Mesothelial cell of epicardium (in vitro differentiated cells): ENCODE measurements at regions not wholly inside any gene's neighbourhood (a gene's known extent, or its start where the extent isn't known, plus 50 kb on each side); places are given as distances from the start of the nearest gene placed in this dataset.
"Not testable (repeated sequence)": the region's sequence is repeated elsewhere in the genome, so short reads cannot be mapped to it uniquely, and the experiment has no call there.

Source experiments
- DNase-seq, 2 experiments: peaks; one replicate each; pipeline ENCODE4 v3.0.0; 2021; ENCODE audit warnings: low spot score in 2 of 2; ENCODE audit not compliant: unreplicated experiment in 2 of 2
- H3K27ac Mint-ChIP-seq: 2 replicates; pipeline ENCODE4 v1.8.0; 2021; ENCODE audit warnings: mixed read lengths
- H3K27me3 Mint-ChIP-seq: 2 replicates; pipeline ENCODE4 v1.8.0; 2021; ENCODE audit warnings: low read depth, mixed read lengths
- H3K36me3 Mint-ChIP-seq: 2 replicates; pipeline ENCODE4 v1.8.0; 2021; ENCODE audit warnings: mixed read lengths
- H3K4me1 Mint-ChIP-seq: 2 replicates; pipeline ENCODE4 v1.8.0; 2021; ENCODE audit warnings: mixed read lengths
- H3K4me3 Mint-ChIP-seq: 2 replicates; pipeline ENCODE4 v1.8.0; 2021; ENCODE audit warnings: mild to moderate bottlenecking, moderate library complexity, mixed read lengths
- H3K9me3 Mint-ChIP-seq: 2 replicates; pipeline ENCODE4 v1.8.0; 2021; ENCODE audit warnings: mixed read lengths
- TF ChIP-seq, protein P1 (sequence below): fragments of 200-600 bp; sonication (generic); IDR thresholded peaks from one replicate; pipeline ENCODE4 v1.5.0; 2021; ENCODE audit warnings: antibody characterized with exemption; ENCODE audit not compliant: unreplicated experiment

GRCh38 chr13:57865600-57866294, 234.2 kb downstream of the PCDH17 start:
- Mint-ChIP-seq H3K4me1 (peaks cover 1% of the 10 kb centered on the region), H3K36me3 (peaks cover 2% of the 10 kb centered on the region), H3K9me3 (peaks cover 44% of the 10 kb centered on the region), H3K4me3 (no peak overlapping the region), H3K27ac (no peak overlapping the region), H3K27me3 (no peaks in the 10 kb centered on the region)
- DNase-seq: no peak
- TF ChIP-seq, protein P1, sequence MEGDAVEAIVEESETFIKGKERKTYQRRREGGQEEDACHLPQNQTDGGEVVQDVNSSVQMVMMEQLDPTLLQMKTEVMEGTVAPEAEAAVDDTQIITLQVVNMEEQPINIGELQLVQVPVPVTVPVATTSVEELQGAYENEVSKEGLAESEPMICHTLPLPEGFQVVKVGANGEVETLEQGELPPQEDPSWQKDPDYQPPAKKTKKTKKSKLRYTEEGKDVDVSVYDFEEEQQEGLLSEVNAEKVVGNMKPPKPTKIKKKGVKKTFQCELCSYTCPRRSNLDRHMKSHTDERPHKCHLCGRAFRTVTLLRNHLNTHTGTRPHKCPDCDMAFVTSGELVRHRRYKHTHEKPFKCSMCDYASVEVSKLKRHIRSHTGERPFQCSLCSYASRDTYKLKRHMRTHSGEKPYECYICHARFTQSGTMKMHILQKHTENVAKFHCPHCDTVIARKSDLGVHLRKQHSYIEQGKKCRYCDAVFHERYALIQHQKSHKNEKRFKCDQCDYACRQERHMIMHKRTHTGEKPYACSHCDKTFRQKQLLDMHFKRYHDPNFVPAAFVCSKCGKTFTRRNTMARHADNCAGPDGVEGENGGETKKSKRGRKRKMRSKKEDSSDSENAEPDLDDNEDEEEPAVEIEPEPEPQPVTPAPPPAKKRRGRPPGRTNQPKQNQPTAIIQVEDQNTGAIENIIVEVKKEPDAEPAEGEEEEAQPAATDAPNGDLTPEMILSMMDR: no peak

- no peak for DNase-seq
- Mint-ChIP-seq H3K27me3 (no peaks in the 10 kb centered on the region), H3K4me1 (peaks cover 4% of the 10 kb centered on the region), H3K4me3 (no peak overlapping the region), H3K27ac (no peak overlapping the region), H3K9me3 (peaks cover 12% of the 10 kb centered on the region), H3K36me3 (no peaks in the 10 kb centered on the region)
- TF ChIP-seq, protein P1: no peak
Measured at GRCh38 chr13:57874530-57874929, 243.0 kb downstream of the PCDH17 start.

- DNase-seq: no peak
- TF ChIP-seq, protein P1: no peak
- Mint-ChIP-seq H3K36me3 (no peaks in the 10 kb centered on the region), H3K27ac (no peak overlapping the region), H3K27me3 (no peaks in the 10 kb centered on the region), H3K4me3 (no peak overlapping the region), H3K9me3 (no peaks in the 10 kb centered on the region), H3K4me1 (peaks cover 4% of the 10 kb centered on the region)
Measured at GRCh38 chr13:57877601-57878000, 246.1 kb downstream of the PCDH17 start.

DNA sequence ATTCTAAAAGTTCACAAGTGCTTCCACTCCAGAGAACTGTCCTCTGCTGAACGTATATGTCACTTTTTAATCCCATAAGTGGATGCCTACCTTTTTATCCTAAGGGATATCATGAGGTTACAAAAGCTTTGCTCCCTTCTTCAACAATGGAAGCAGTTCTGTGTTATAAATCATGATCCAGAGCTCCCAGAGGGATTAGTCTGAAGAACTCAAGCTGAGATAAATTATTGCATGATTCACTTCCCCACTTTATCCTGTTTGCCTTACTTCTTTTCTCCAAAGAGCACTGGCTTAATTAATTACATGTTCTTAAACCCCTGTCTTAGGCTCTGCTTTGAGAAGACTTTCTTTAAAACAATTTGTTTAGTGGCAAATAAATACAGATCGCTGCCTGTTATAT, 246.7 kb downstream of the PCDH17 start:
- TF ChIP-seq, protein P1: no peak
- no peak overlapping the region for H3K27ac Mint-ChIP-seq
- no peaks in the 10 kb centered on the region for H3K36me3 Mint-ChIP-seq
- DNase-seq: no peak
- H3K4me1 Mint-ChIP-seq: peaks cover 4% of the 10 kb centered on the region
- H3K9me3 Mint-ChIP-seq: no peaks in the 10 kb centered on the region
- no peaks in the 10 kb centered on the region for H3K27me3 Mint-ChIP-seq
- no peak overlapping the region for H3K4me3 Mint-ChIP-seq

DNA sequence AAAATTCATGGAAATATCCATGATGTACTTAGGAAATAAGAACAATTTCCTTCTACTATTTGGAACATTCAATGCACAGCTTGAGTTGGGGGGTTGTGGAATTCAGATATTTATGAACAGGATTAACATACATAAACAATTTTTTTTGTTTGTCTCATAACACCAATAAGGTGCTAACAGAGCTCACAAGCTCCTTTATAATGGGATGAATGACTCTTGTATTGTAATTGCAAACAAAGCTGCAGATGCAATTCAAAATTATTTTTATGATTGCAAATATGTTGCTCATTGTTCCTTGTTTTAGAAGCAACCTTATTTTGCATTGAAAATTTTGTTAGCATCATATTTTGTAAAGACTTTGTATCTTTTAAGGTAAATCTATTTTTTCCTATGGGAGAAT, 265.7 kb downstream of the PCDH17 start:
- no peaks in the 10 kb centered on the region for H3K27me3 Mint-ChIP-seq
- no peaks in the 10 kb centered on the region for H3K9me3 Mint-ChIP-seq
- H3K4me3 Mint-ChIP-seq: no peak overlapping the region
- DNase-seq: no peak
- TF ChIP-seq, protein P1: no peak
- H3K4me1 Mint-ChIP-seq: peaks cover 6% of the 10 kb centered on the region
- no peak overlapping the region for H3K27ac Mint-ChIP-seq
- no peaks in the 10 kb centered on the region for H3K36me3 Mint-ChIP-seq

DNA sequence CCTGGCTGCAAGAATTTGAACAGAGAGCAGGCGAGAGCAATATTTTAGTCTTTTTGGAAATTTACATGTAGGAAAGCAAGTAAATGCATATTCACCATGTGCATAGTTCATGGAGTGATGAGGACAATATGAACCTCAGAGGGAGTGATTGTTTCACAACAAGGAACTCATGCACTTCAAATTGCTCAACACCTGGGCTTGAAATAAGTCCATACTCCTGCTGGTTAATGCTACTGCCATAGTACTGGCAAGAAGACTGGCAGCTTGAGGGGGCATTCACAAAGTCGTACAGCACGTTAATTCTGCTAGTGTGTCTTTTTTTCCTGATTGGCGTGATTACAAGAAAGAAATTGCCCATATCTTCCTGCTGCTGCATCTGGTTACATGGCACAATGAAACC, 267.6 kb downstream of the PCDH17 start:
- H3K27ac Mint-ChIP-seq: no peak overlapping the region

GRCh38 chr13:57909833-57910232, 278.3 kb downstream of the PCDH17 start:
- H3K27me3 Mint-ChIP-seq, DNase-seq: not testable (repeated sequence)

More for the DNA sequence above, 267.6 kb downstream of the PCDH17 start:
- Mint-ChIP-seq H3K4me1 (peaks cover 6% of the 10 kb centered on the region), H3K4me3 (no peak overlapping the region), H3K9me3 (peaks cover 15% of the 10 kb centered on the region), H3K36me3 (peaks cover 6% of the 10 kb centered on the region), H3K27me3 (no peaks in the 10 kb centered on the region)
- TF ChIP-seq, protein P1: no peak
- DNase-seq: no peak

More at GRCh38 chr13:57909833-57910232, 278.3 kb downstream of the PCDH17 start:
- not testable (repeated sequence) for H3K4me3 Mint-ChIP-seq, H3K36me3 Mint-ChIP-seq, H3K27ac Mint-ChIP-seq, H3K4me1 Mint-ChIP-seq
- peaks cover 28% of the 10 kb centered on the region for H3K9me3 Mint-ChIP-seq
